MCF 10A (cell line): ENCODE measurements at regions not wholly inside any gene's neighbourhood (a gene's known extent, or its start where the extent isn't known, plus 50 kb on each side); places are given as distances from the start of the nearest gene placed in this dataset.
A peak's percentile ranks its signal among the peaks of the same experiment; 100 is the strongest.

Experiments used
- BruUV-seq: library from RNA; stranded (reverse); fragments of 400-500 nt; replicated peaks from 2 replicates; lab custom pipeline; 2021; lab: Mats Ljungman, UMichigan
- CTCF ChIA-PET: fragments of 300-600 bp; sonication (Branson Sonifier 250); formaldehyde crosslinking; extraction: SDS; loops from one replicate; lab custom pipeline; 2021; ENCODE audit warnings: antibody characterized with exemption, inconsistent platforms; lab: Yijun Ruan, JAX
- POLR2A ChIA-PET: fragments of 300-600, 350-650 bp; sonication (Branson Sonifier 250); formaldehyde crosslinking; extraction: SDS; loops from one replicate; lab custom pipeline; 2020; ENCODE audit warnings: antibody characterized with exemption, inconsistent platforms; lab: Yijun Ruan, JAX
- DNase-seq: peaks from one replicate; pipeline ENCODE4 v3.0.0-alpha.2; 2018; ENCODE audit not compliant: unreplicated experiment
- H3K27ac Mint-ChIP-seq: one replicate; pipeline ENCODE4 v1.8.0; 2022; ENCODE audit warnings: mild to moderate bottlenecking, low read depth, mixed read lengths; ENCODE audit not compliant: unreplicated experiment
- H3K27me3 Mint-ChIP-seq: one replicate; pipeline ENCODE4 v1.8.0; 2022; ENCODE audit warnings: mixed read lengths; ENCODE audit not compliant: insufficient read depth, unreplicated experiment
- H3K36me3 Mint-ChIP-seq: one replicate; pipeline ENCODE4 v1.8.0; 2022; ENCODE audit warnings: mild to moderate bottlenecking, moderate library complexity, mixed read lengths; ENCODE audit not compliant: insufficient read depth, unreplicated experiment
- H3K4me1 Mint-ChIP-seq: one replicate; pipeline ENCODE4 v1.8.0; 2022; ENCODE audit warnings: mixed read lengths; ENCODE audit not compliant: insufficient read depth, unreplicated experiment
- H3K4me3 Mint-ChIP-seq: one replicate; pipeline ENCODE4 v1.8.0; 2022; ENCODE audit warnings: mild to moderate bottlenecking, moderate library complexity, mixed read lengths; ENCODE audit not compliant: unreplicated experiment
- H3K9me3 Mint-ChIP-seq: one replicate; pipeline ENCODE4 v1.8.0; 2022; ENCODE audit warnings: mixed read lengths; ENCODE audit not compliant: unreplicated experiment
- CTCF ChIP-seq: fragments of 200-600 bp; IDR thresholded peaks from one replicate; pipeline ENCODE4 v1.8.0; 2022; ENCODE audit warnings: antibody characterized with exemption, mild to moderate bottlenecking; ENCODE audit not compliant: unreplicated experiment
- intact Hi-C: fragments of 100-400 bp; cut with micrococcal nuclease; formaldehyde crosslinking; loops from 2 replicates; pipeline ENCODE4 v1.14.1; 2022

GRCh38 chr17:63039899-63040602, 74.0 kb downstream of the TANC2 start:
- DNase-seq: peak; percentile 53
- BruUV-seq: no TSS peak
- Mint-ChIP-seq H3K36me3 (no peaks in the 10 kb centered on the region), H3K27me3 (no peaks in the 10 kb centered on the region), H3K4me3 (no peak overlapping the region), H3K4me1 (peaks cover 55% of the 10 kb centered on the region), H3K9me3 (peaks cover 7% of the 10 kb centered on the region), H3K27ac (peak overlapping the region; percentile 17)
- intact Hi-C loops: no loop called here
- CTCF ChIA-PET: interaction anchor here (0.7 kb wide), 1 partner anchor 9 kb away, joined by 3 read pairs; no protein-coding TSS in a partner anchor
- TF ChIP-seq CTCF: no peak
- POLR2A ChIA-PET: interaction anchor here (0.6 to 1.3 kb wide), 5 partner anchors 9 to 223 kb away, joined by 3 to 4 read pairs (median 3); no protein-coding TSS in a partner anchor

GRCh38 chr17:63040816-63041215, 74.8 kb downstream of the TANC2 start:
- intact Hi-C loops: no loop called here
- no TSS peak for BruUV-seq
- Mint-ChIP-seq H3K27me3 (no peaks in the 10 kb centered on the region), H3K36me3 (no peaks in the 10 kb centered on the region), H3K4me1 (peaks cover 47% of the 10 kb centered on the region), H3K4me3 (no peak overlapping the region), H3K27ac (no peak overlapping the region), H3K9me3 (peaks cover 7% of the 10 kb centered on the region)
- POLR2A ChIA-PET: interaction anchor here (0.6 to 1.3 kb wide), 6 partner anchors 10 to 486 kb away, joined by 3 to 4 read pairs (median 3); no protein-coding TSS in a partner anchor
- CTCF ChIA-PET: interaction anchor here (0.7 kb wide), 1 partner anchor 9 kb away, joined by 3 read pairs; no protein-coding TSS in a partner anchor
- TF ChIP-seq CTCF: no peak
- no peak for DNase-seq

- no peak for TF ChIP-seq CTCF
- Mint-ChIP-seq H3K9me3 (peaks cover 7% of the 10 kb centered on the region), H3K36me3 (no peaks in the 10 kb centered on the region), H3K27me3 (no peaks in the 10 kb centered on the region), H3K4me3 (no peak overlapping the region), H3K4me1 (peaks cover 43% of the 10 kb centered on the region), H3K27ac (no peak overlapping the region)
- DNase-seq: no peak
- CTCF ChIA-PET: interaction anchor here (0.6 kb wide), 1 partner anchor 46 kb away, joined by 3 read pairs; no protein-coding TSS in a partner anchor
- no TSS peak for BruUV-seq
- POLR2A ChIA-PET: interaction anchor here (0.6 to 1.4 kb wide), 7 partner anchors 9 to 486 kb away, joined by 3 to 4 read pairs (median 3); no protein-coding TSS in a partner anchor
- intact Hi-C loops: no loop called here
These were observed 75.2 kb downstream of the TANC2 start for GRCh38 chr17:63041251-63041650.

- Mint-ChIP-seq H3K9me3 (peaks cover 7% of the 10 kb centered on the region), H3K27me3 (no peaks in the 10 kb centered on the region), H3K27ac (no peak overlapping the region), H3K36me3 (no peaks in the 10 kb centered on the region), H3K4me1 (peaks cover 39% of the 10 kb centered on the region), H3K4me3 (no peak overlapping the region)
- CTCF ChIA-PET: interaction anchor here (0.5 to 0.6 kb wide), 2 partner anchors 17 to 47 kb away, joined by 3 read pairs; no protein-coding TSS in a partner anchor
- POLR2A ChIA-PET: interaction anchor here (0.5 to 1.4 kb wide), 9 partner anchors 9 to 803 kb away, joined by 3 to 4 read pairs (median 3); no protein-coding TSS in a partner anchor
- intact Hi-C loops: no loop called here
- no peak for TF ChIP-seq CTCF
- no TSS peak for BruUV-seq
- peak; percentile 25 for DNase-seq
These were observed 75.7 kb downstream of the TANC2 start for GRCh38 chr17:63041722-63042121.
